H1 (cell line): ENCODE measurements at regions not wholly inside any gene's neighbourhood (a gene's known extent, or its start where the extent isn't known, plus 50 kb on each side); places are given as distances from the start of the nearest gene placed in this dataset.

Experiments
- CTCF ChIA-PET: fragments of 300-600 bp; sonication (Branson Sonifier 250); formaldehyde crosslinking; loops from one replicate; lab custom pipeline; 2021; ENCODE audit not compliant: partially characterized antibody; lab: Charles Lee
- POLR2A ChIA-PET: fragments of 300-600 bp; sonication (Branson Sonifier 250); formaldehyde crosslinking; loops from one replicate; lab custom pipeline; 2021; ENCODE audit warnings: inconsistent platforms; ENCODE audit not compliant: partially characterized antibody; lab: Charles Lee
- DNase-seq, 2 experiments: peaks; one replicate each; pipeline versions ENCODE4 v3.0.0 to v3.0.0-alpha.2; 2010 to 2022; ENCODE audit warnings: low spot score in 2 of 2, low read depth in 1 of 2, mixed read lengths in 1 of 2
- FAIRE-seq: peaks from 2 replicates; lab custom pipeline; 2011; peaks lifted over from hg19 to GRCh38; lab: Jason Lieb, UNC
- H2AFZ ChIP-seq: 2 replicates; pipeline ENCODE4 v1.8.1; 2012; ENCODE audit warnings: low read length, inconsistent platforms
- H2AK5ac ChIP-seq: 2 replicates; pipeline ENCODE4 v1.6.1; 2013; ENCODE audit warnings: low read depth, low read length
- H2BK120ac ChIP-seq: replicated peaks from 2 replicates; pipeline ENCODE3; 2013; ENCODE audit warnings: low read depth, low read length, inconsistent platforms
- H2BK12ac ChIP-seq: 2 replicates; pipeline ENCODE4 v1.6.1; 2013; ENCODE audit warnings: low read depth, low read length
- H2BK15ac ChIP-seq: 2 replicates; pipeline ENCODE4 v1.6.1; 2013; ENCODE audit warnings: low read length
- H2BK20ac ChIP-seq: 2 replicates; pipeline ENCODE4 v1.6.1; 2013; ENCODE audit warnings: low read length
- H2BK5ac ChIP-seq: 2 replicates; pipeline ENCODE4 v1.6.1; 2013; ENCODE audit warnings: low read depth, low read length
- H3K14ac ChIP-seq: 2 replicates; pipeline ENCODE4 v1.6.1; 2013; ENCODE audit warnings: inconsistent platforms; ENCODE audit not compliant: insufficient read length
- H3K18ac ChIP-seq: 2 replicates; pipeline ENCODE4 v1.6.1; 2013; ENCODE audit warnings: low read length; ENCODE audit errors: extremely low read depth
- H3K23ac ChIP-seq: 2 replicates; pipeline ENCODE4 v1.6.1; 2013; ENCODE audit warnings: inconsistent platforms; ENCODE audit not compliant: insufficient read length
- H3K23me2 ChIP-seq: 2 replicates; pipeline ENCODE4 v1.6.1; 2013; ENCODE audit warnings: low read depth, low read length
- H3K27ac ChIP-seq: 2 replicates; pipeline ENCODE4 v1.6.1; 2011; ENCODE audit warnings: low read depth, low read length, inconsistent platforms
- H3K27me3 ChIP-seq, 4 experiments: replicated peaks in 1 of 4; 1 replicate in 1 of 4; 2 replicates in 3 of 4; pipeline versions ENCODE4 v1.6.1 to v1.8.1; 2011 to 2013; ENCODE audit warnings: low read length in 3 of 4, mild to moderate bottlenecking in 3 of 4, inconsistent platforms in 2 of 4, mixed read lengths in 2 of 4, moderate library complexity in 1 of 4; ENCODE audit not compliant: control insufficient read depth in 3 of 4, insufficient read depth in 3 of 4; ENCODE audit errors: extremely low read depth in 1 of 4
- H3K36me3 ChIP-seq, 4 experiments: 2 replicates each; pipeline versions ENCODE4 v1.6.1 to v1.8.1; 2011 to 2013; ENCODE audit warnings: mild to moderate bottlenecking in 4 of 4, low read length in 3 of 4, moderate library complexity in 2 of 4, control low read depth in 1 of 4, inconsistent platforms in 1 of 4; ENCODE audit not compliant: insufficient read depth in 4 of 4, control insufficient read depth in 2 of 4
- H3K4ac ChIP-seq: replicated peaks from 2 replicates; pipeline ENCODE3; 2013; ENCODE audit warnings: low read length, low read depth, mixed read lengths, inconsistent platforms; ENCODE audit not compliant: insufficient read length
- H3K4me1 ChIP-seq, 4 experiments: replicated peaks in 1 of 4; 1 replicate in 1 of 4; 2 replicates in 3 of 4; pipeline versions ENCODE4 v1.6.1 to v1.8.1; 2011 to 2013; ENCODE audit warnings: low read length in 3 of 4, inconsistent platforms in 2 of 4, mixed read lengths in 1 of 4; ENCODE audit not compliant: insufficient read depth in 4 of 4, control insufficient read depth in 3 of 4
- H3K4me2 ChIP-seq, 2 experiments: 2 replicates each; pipeline versions ENCODE4 v1.6.1 to v1.8.1; 2011 to 2013; ENCODE audit warnings: low read depth in 2 of 2, low read length in 2 of 2, control low read depth in 1 of 2, inconsistent platforms in 1 of 2, mild to moderate bottlenecking in 1 of 2; ENCODE audit not compliant: insufficient read depth in 1 of 2
- H3K4me3 ChIP-seq, 4 experiments: fragments of 200-600, 300-600 bp in 1 of 4; sonication (generic), shearing (Covaris generic), sonication (Bioruptor Twin) in 1 of 4; 2 replicates each; pipeline versions ENCODE4 v1.5.1 to v1.8.1; 2011 to 2016; ENCODE audit warnings: low read length in 4 of 4, low read depth in 3 of 4, control low read depth in 2 of 4, inconsistent platforms in 2 of 4, mild to moderate bottlenecking in 2 of 4, mixed read lengths in 1 of 4, moderate library complexity in 1 of 4; ENCODE audit not compliant: insufficient read depth in 2 of 4; ENCODE audit errors: extremely low read depth in 1 of 4
- H3K56ac ChIP-seq: replicated peaks from 2 replicates; pipeline ENCODE3; 2013; ENCODE audit warnings: low read depth, mild to moderate bottlenecking, mixed read lengths, low read length, inconsistent platforms; ENCODE audit not compliant: insufficient read length
- H3K79me1 ChIP-seq: 2 replicates; pipeline ENCODE4 v1.6.1; 2013; ENCODE audit warnings: low read depth, low read length, control low read depth
- H3K79me2 ChIP-seq, 2 experiments: 2 replicates each; pipeline versions ENCODE4 v1.6.1 to v1.8.1; 2012 to 2013; ENCODE audit warnings: low read length in 2 of 2, mild to moderate bottlenecking in 2 of 2, inconsistent platforms in 1 of 2; ENCODE audit not compliant: insufficient read depth in 2 of 2, control insufficient read depth in 1 of 2
- H3K9ac ChIP-seq, 4 experiments: replicated peaks in 1 of 4; 1 replicate in 1 of 4; 2 replicates in 3 of 4; pipeline versions ENCODE4 v1.6.1 to v1.8.1; 2011 to 2013; ENCODE audit warnings: low read depth in 3 of 4, low read length in 3 of 4, control low read depth in 2 of 4, mild to moderate bottlenecking in 2 of 4, moderate library complexity in 2 of 4, inconsistent platforms in 1 of 4; ENCODE audit errors: extremely low read depth in 1 of 4
- H3K9me3 ChIP-seq, 2 experiments: 2 replicates each; pipeline versions ENCODE4 v1.6.1 to v1.8.1; 2012 to 2013; ENCODE audit warnings: mild to moderate bottlenecking in 2 of 2, moderate library complexity in 2 of 2, control low read depth in 1 of 2, inconsistent platforms in 1 of 2, low read depth in 1 of 2, low read length in 1 of 2, mixed read lengths in 1 of 2; ENCODE audit not compliant: insufficient read depth in 2 of 2
- H4K20me1 ChIP-seq, 2 experiments: replicated peaks in 1 of 2; 2 replicates each; pipeline versions ENCODE3 to v1.8.1; 2011 to 2013; ENCODE audit warnings: inconsistent platforms in 2 of 2, low read length in 2 of 2, mild to moderate bottlenecking in 1 of 2; ENCODE audit not compliant: insufficient read depth in 2 of 2, control insufficient read depth in 1 of 2
- H4K5ac ChIP-seq: 2 replicates; pipeline ENCODE4 v1.6.1; 2013; ENCODE audit warnings: low read length, low read depth, mixed read lengths, inconsistent platforms; ENCODE audit not compliant: insufficient read length
- H4K8ac ChIP-seq: 2 replicates; pipeline ENCODE4 v1.8.0; 2013; ENCODE audit warnings: mild to moderate bottlenecking, moderate library complexity, low read length, inconsistent platforms; ENCODE audit not compliant: insufficient read depth; ENCODE audit errors: extremely low read depth
- H4K91ac ChIP-seq: replicated peaks from 2 replicates; pipeline ENCODE3; 2013; ENCODE audit warnings: low read length, mixed read lengths, inconsistent platforms; ENCODE audit not compliant: insufficient read length
- CHD1 ChIP-seq: IDR thresholded peaks from 2 replicates; pipeline ENCODE4 v1.6.1; 2012; ENCODE audit warnings: low read depth, low read length, improper control_type of control experiment
- GABPA ChIP-seq: IDR thresholded peaks from 2 replicates; pipeline ENCODE4 v1.6.1; 2011; ENCODE audit warnings: mild to moderate bottlenecking, low read length, moderate library complexity, borderline replicate concordance; ENCODE audit not compliant: insufficient read depth
- HDAC6 ChIP-seq: IDR thresholded peaks from one replicate; pipeline ENCODE4 v1.7.1; 2012; ENCODE audit warnings: low read depth, mild to moderate bottlenecking, inconsistent platforms, low read length, moderate library complexity
- JUND ChIP-seq: IDR thresholded peaks from 2 replicates; pipeline ENCODE4 v1.6.1; 2011; ENCODE audit warnings: mild to moderate bottlenecking, improper control_type of control experiment, low read length
- NRF1 ChIP-seq: IDR thresholded peaks from 2 replicates; pipeline ENCODE4 v1.6.1; 2011; ENCODE audit warnings: mild to moderate bottlenecking, low read depth, low read length, improper control_type of control experiment
- PHF8 ChIP-seq: fragments of 200-600 bp; sonication (generic); conservative IDR thresholded peaks from 2 replicates; pipeline ENCODE4 v1.7.1; 2012; ENCODE audit warnings: low read depth, mild to moderate bottlenecking, inconsistent platforms, low read length, moderate library complexity
- POLR2AphosphoS5 ChIP-seq: IDR thresholded peaks from 2 replicates; pipeline ENCODE4 v1.6.1; 2011; ENCODE audit warnings: low read depth, low read length
- RXRA ChIP-seq: IDR thresholded peaks from 2 replicates; pipeline ENCODE4 v1.6.1; 2011; ENCODE audit warnings: low read depth, mild to moderate bottlenecking, low read length, moderate library complexity; ENCODE audit not compliant: insufficient read depth
- SIN3A ChIP-seq, 2 experiments: IDR thresholded peaks in 1 of 2; conservative IDR thresholded peaks in 1 of 2; 2 replicates each; pipeline ENCODE4 v1.6.1; 2011 to 2012; ENCODE audit warnings: low read length in 2 of 2, improper control_type of control experiment in 1 of 2, low read depth in 1 of 2, mild to moderate bottlenecking in 1 of 2
- SP4 ChIP-seq: IDR thresholded peaks from 2 replicates; pipeline ENCODE4 v1.6.1; 2012; ENCODE audit warnings: low read length, inconsistent platforms
- TAF1 ChIP-seq: IDR thresholded peaks from 2 replicates; pipeline ENCODE4 v1.6.1; 2011; ENCODE audit warnings: mild to moderate bottlenecking, low read depth, low read length
- TBP ChIP-seq: IDR thresholded peaks from 2 replicates; pipeline ENCODE4 v1.6.1; 2011; ENCODE audit warnings: low read depth, low read length, improper control_type of control experiment
- WGBS, 2 experiments: shearing (Covaris generic) in 1 of 2; methylation state at CpG; one replicate each; pipeline versions ENCODE4 v1.1.6 to v1.1.7; 2013 to 2015; ENCODE audit warnings: low lambda C conversion rate in 2 of 2, mixed read lengths in 2 of 2, inconsistent platforms in 1 of 2, low coverage in 1 of 2, missing lambda C conversion rate in 1 of 2; ENCODE audit not compliant: insufficient replicate concordance in 2 of 2, insufficient coverage in 1 of 2, insufficient read length in 1 of 2; ENCODE audit errors: extremely low coverage in 1 of 2, missing lambda C conversion rate in 1 of 2; 5-methylcytosine and 5-hydroxymethylcytosine counted together
- TF ChIP-seq, protein P1 (sequence below), 3 experiments: IDR thresholded peaks; 1 replicate in 2 of 3; 2 replicates in 1 of 3; pipeline versions ENCODE4 v1.5.1 to v1.6.1; 2011; ENCODE audit warnings: low read length in 3 of 3, mild to moderate bottlenecking in 3 of 3, inconsistent platforms in 2 of 3, low read depth in 1 of 3, moderate library complexity in 1 of 3; ENCODE audit not compliant: insufficient read depth in 1 of 3; ENCODE audit errors: control extremely low read depth in 1 of 3

DNA sequence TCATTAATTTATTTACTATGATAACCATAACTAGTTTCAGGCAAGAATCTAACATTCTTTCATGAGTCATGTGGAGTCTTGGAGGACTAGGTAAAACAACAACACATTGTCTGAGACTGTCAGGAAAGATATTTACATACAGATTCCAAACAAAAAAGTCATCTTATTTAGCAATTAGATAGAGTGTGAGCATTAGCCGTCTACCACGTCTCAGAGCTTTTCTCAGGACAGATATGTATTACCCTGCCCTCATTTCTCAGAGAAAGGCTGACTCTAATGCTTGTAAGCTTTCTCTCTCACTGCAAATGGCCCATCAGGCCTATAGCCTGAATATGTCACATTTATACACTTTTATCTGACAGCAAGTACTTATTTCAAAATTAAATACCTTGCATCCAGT, 312.1 kb upstream of the PCDH20 start:
- H3K79me1 ChIP-seq, result no peaks in the 10 kb centered on the region
- H3K14ac ChIP-seq, result no peak overlapping the region
- no peak overlapping the region for H2BK120ac ChIP-seq
- no peak overlapping the region for H2BK20ac ChIP-seq
- H3K23ac ChIP-seq, result no peak overlapping the region
- H3K27me3 ChIP-seq, result no peaks in the 10 kb centered on the region
- no peak overlapping the region for H3K27ac ChIP-seq
- no peak overlapping the region for H4K8ac ChIP-seq
- H2AK5ac ChIP-seq, result no peak overlapping the region
- DNase-seq (no peak), FAIRE-seq (no peak)
- no peak overlapping the region for H2AFZ ChIP-seq
- TF ChIP-seq NRF1 (no peak), PHF8 (no peak), SIN3A (conservative IDR thresholded peaks at IDR 0.05 in 1 of 2, IDR thresholded peaks at IDR 0.05 in 1 of 2; ENCODE audit: low read depth in 1 of 2, low read length in 2 of 2) (no peak), HDAC6 (no peak), TAF1 (no peak), TBP (no peak), CHD1 (no peak), SP4 (no peak), GABPA (no peak), JUND (no peak), POLR2AphosphoS5 (no peak), RXRA (no peak)
- TF ChIP-seq, protein P1, sequence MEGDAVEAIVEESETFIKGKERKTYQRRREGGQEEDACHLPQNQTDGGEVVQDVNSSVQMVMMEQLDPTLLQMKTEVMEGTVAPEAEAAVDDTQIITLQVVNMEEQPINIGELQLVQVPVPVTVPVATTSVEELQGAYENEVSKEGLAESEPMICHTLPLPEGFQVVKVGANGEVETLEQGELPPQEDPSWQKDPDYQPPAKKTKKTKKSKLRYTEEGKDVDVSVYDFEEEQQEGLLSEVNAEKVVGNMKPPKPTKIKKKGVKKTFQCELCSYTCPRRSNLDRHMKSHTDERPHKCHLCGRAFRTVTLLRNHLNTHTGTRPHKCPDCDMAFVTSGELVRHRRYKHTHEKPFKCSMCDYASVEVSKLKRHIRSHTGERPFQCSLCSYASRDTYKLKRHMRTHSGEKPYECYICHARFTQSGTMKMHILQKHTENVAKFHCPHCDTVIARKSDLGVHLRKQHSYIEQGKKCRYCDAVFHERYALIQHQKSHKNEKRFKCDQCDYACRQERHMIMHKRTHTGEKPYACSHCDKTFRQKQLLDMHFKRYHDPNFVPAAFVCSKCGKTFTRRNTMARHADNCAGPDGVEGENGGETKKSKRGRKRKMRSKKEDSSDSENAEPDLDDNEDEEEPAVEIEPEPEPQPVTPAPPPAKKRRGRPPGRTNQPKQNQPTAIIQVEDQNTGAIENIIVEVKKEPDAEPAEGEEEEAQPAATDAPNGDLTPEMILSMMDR (IDR thresholded peaks at IDR 0.05; ENCODE audit: control extremely low read depth in 1 of 3, insufficient read depth in 1 of 3, low read depth in 1 of 3, low read length in 3 of 3), result no peak
- no peaks in the 10 kb centered on the region for H3K4me1 ChIP-seq
- H2BK15ac ChIP-seq, result no peak overlapping the region
- H3K9ac ChIP-seq, result no peak overlapping the region
- no peak overlapping the region for H3K4me2 ChIP-seq
- ChIA-PET CTCF (no interaction called here), POLR2A (no interaction called here)
- no peak overlapping the region for H2BK5ac ChIP-seq
- no peak overlapping the region for H3K56ac ChIP-seq
- H3K9me3 ChIP-seq, result no peaks in the 10 kb centered on the region
- H3K4ac ChIP-seq, result no peak overlapping the region
- no peaks in the 10 kb centered on the region for H3K79me2 ChIP-seq
- no peak overlapping the region for H4K5ac ChIP-seq
- no peaks in the 10 kb centered on the region for H4K20me1 ChIP-seq
- H4K91ac ChIP-seq, result no peak overlapping the region
- no peaks in the 10 kb centered on the region for H3K23me2 ChIP-seq
- no peak overlapping the region for H3K4me3 ChIP-seq
- H3K36me3 ChIP-seq, result no peaks in the 10 kb centered on the region
- no peak overlapping the region for H3K18ac ChIP-seq
- H2BK12ac ChIP-seq, result no peak overlapping the region
- 90% methylated on average over 2 of the region's 2 CpGs; no CpG with 5 or more reads in 1 of the 2 experiments for WGBS, 2 experiments
